ENCODE measurements at regions not wholly inside any gene's neighbourhood (a gene's known extent, or its start where the extent isn't known, plus 50 kb on each side); places are given as distances from the start of the nearest gene placed in this dataset.

GRCh38 chr1:59058665-59059439 lies 238.0 kb upstream of the FGGY start:
- peaks cover 3 to 25% of the 10 kb centered on the region in 2 experiments; a peak in 4 of 5 replicates for H3K4me1 ChIP-seq (replicated peaks in 1 of 2; ENCODE audit: control insufficient read depth in 2 of 2, insufficient read depth in 2 of 2, low read length in 2 of 2)
- no peak overlapping the region for H3K4me3 ChIP-seq
- peaks cover 0 to 11% of the 10 kb centered on the region in 2 experiments; a peak in 3 of 5 replicates for H3K27me3 ChIP-seq (ENCODE audit: control insufficient read depth in 2 of 2, insufficient read depth in 2 of 2, low read length in 2 of 2)
- in situ Hi-C loops (cut with MboI) (no loop called here), intact Hi-C loops (cut with micrococcal nuclease) (no loop called here)
- no peaks in the 10 kb centered on the region for H4K20me1 ChIP-seq (replicated peaks; ENCODE audit: control insufficient read depth, insufficient read depth, low read length)
- no peak for DNase-seq (ENCODE audit: extremely low read depth in 1 of 4, low spot score in 3 of 4)
- no peaks in the 10 kb centered on the region for H3K9me1 ChIP-seq (ENCODE audit: control insufficient read depth, insufficient read depth, low read length)
- H3K9ac ChIP-seq (ENCODE audit: insufficient read depth in 1 of 2, low read depth in 2 of 2, low read length in 2 of 2), result no peak overlapping the region
- no peaks in the 10 kb centered on the region for H3K9me3 ChIP-seq (replicated peaks; ENCODE audit: control insufficient read depth, insufficient read depth, low read depth, low read length)
- no peak overlapping the region for H3K4me2 ChIP-seq (ENCODE audit: insufficient read depth, low read length)
- H2AFZ ChIP-seq (ENCODE audit: low read depth, low read length), result no peak overlapping the region
- TF ChIP-seq TAF7 (tag; IDR thresholded peaks at IDR 0.05) (no peak), MEIS2 (IDR thresholded peaks at IDR 0.05; ENCODE audit: partially characterized antibody) (peak; percentile 17), PBX2 (CRISPR knock-in tag; IDR thresholded peaks at IDR 0.05; ENCODE audit: low read depth) (no peak), PBX2 (tag; conservative IDR thresholded peaks at IDR 0.05; ENCODE audit: low read depth) (peak; percentile 50; the same call in 1 of the 2 replicates)
- ChIA-PET POLR2A (interaction anchor here (0.6 to 1.2 kb wide), 4 partner anchors 9 to 666 kb away, joined by 3 to 4 read pairs (median 3); no protein-coding TSS in a partner anchor), CTCF (ENCODE audit: low intra/inter-chr PET ratio) (no interaction called here)
- no peak overlapping the region for H3K27ac ChIP-seq (ENCODE audit: extremely low read depth, low read depth, low read length)
- no peaks in the 10 kb centered on the region for H3K79me2 ChIP-seq (ENCODE audit: control insufficient read depth, insufficient read depth, low read length)
- no peak for FAIRE-seq
- no peaks in the 10 kb centered on the region for H3K36me3 ChIP-seq (ENCODE audit: control insufficient read depth, insufficient read depth, low read length)
- no peak for ATAC-seq
- BruUV-seq (replicated peaks), result no TSS peak
- 15% methylated on average over 5 of the region's 5 CpGs for WGBS (ENCODE audit: insufficient coverage, low coverage, missing lambda C conversion rate)
